ENCODE measurements at regions not wholly inside any gene's neighbourhood (a gene's known extent, or its start where the extent isn't known, plus 50 kb on each side); places are given as distances from the start of the nearest gene placed in this dataset.
A peak's percentile ranks its signal among the peaks of the same experiment; 100 is the strongest.

GRCh38 chr4:161132715-161133425 is 1030.9 kb downstream of the FSTL5 start:
- no peak for DNase-seq (ENCODE audit: low read depth)

- peak; percentile 6 for DNase-seq (ENCODE audit: low read depth)
Observed at GRCh38 chr4:161121451-161121850, 1042.3 kb downstream of the FSTL5 start.

GRCh38 chr4:161101881-161102280 is 1061.9 kb downstream of the FSTL5 start:
- no peak for DNase-seq (ENCODE audit: low read depth)

GRCh38 chr4:161097821-161098220 is 1066.0 kb downstream of the FSTL5 start:
- no peak for DNase-seq (ENCODE audit: low read depth)

- no peak for DNase-seq (ENCODE audit: low read depth)
Observed at GRCh38 chr4:161061046-161061445, 1102.8 kb downstream of the FSTL5 start.

Measured in RPMI7951 (cell line).